H1 (cell line): ENCODE measurements at regions not wholly inside any gene's neighbourhood (a gene's known extent, or its start where the extent isn't known, plus 50 kb on each side); places are given as distances from the start of the nearest gene placed in this dataset.

ENCODE experiments used
- CEBPB ChIP-seq: IDR thresholded peaks from 2 replicates; pipeline ENCODE4 v1.6.1; 2012; ENCODE audit warnings: low read depth, low read length
- CHD2 ChIP-seq: IDR thresholded peaks from 2 replicates; pipeline ENCODE4 v1.6.1; 2012; ENCODE audit warnings: low read length, improper control_type of control experiment
- KDM5A ChIP-seq: fragments of 200-600 bp; IDR thresholded peaks from 2 replicates; pipeline ENCODE4 v1.7.1; 2012; ENCODE audit warnings: mild to moderate bottlenecking, low read length, inconsistent platforms, mixed read lengths
- MAX ChIP-seq: IDR thresholded peaks from 2 replicates; pipeline ENCODE4 v1.6.1; 2012; ENCODE audit warnings: inconsistent platforms
- POLR2A ChIP-seq, 2 experiments: IDR thresholded peaks; 1 replicate in 1 of 2; 2 replicates in 1 of 2; pipeline ENCODE4 v1.6.1; 2011; ENCODE audit warnings: low read depth in 2 of 2, low read length in 2 of 2, mild to moderate bottlenecking in 2 of 2; ENCODE audit errors: control extremely low read depth in 1 of 2
- POLR2AphosphoS5 ChIP-seq: IDR thresholded peaks from 2 replicates; pipeline ENCODE4 v1.6.1; 2011; ENCODE audit warnings: low read depth, low read length
- TF ChIP-seq, protein P1 (sequence below), 3 experiments: IDR thresholded peaks; 1 replicate in 2 of 3; 2 replicates in 1 of 3; pipeline versions ENCODE4 v1.5.1 to v1.6.1; 2011; ENCODE audit warnings: low read length in 3 of 3, mild to moderate bottlenecking in 3 of 3, inconsistent platforms in 2 of 3, low read depth in 1 of 3, moderate library complexity in 1 of 3; ENCODE audit not compliant: insufficient read depth in 1 of 3; ENCODE audit errors: control extremely low read depth in 1 of 3

- TF ChIP-seq MAX (no peak), POLR2A (IDR thresholded peaks at IDR 0.05; ENCODE audit: control extremely low read depth in 1 of 2, low read depth in 2 of 2, low read length in 2 of 2) (no peak), KDM5A (no peak), CEBPB (no peak), POLR2AphosphoS5 (no peak), CHD2 (no peak)
- TF ChIP-seq, protein P1, sequence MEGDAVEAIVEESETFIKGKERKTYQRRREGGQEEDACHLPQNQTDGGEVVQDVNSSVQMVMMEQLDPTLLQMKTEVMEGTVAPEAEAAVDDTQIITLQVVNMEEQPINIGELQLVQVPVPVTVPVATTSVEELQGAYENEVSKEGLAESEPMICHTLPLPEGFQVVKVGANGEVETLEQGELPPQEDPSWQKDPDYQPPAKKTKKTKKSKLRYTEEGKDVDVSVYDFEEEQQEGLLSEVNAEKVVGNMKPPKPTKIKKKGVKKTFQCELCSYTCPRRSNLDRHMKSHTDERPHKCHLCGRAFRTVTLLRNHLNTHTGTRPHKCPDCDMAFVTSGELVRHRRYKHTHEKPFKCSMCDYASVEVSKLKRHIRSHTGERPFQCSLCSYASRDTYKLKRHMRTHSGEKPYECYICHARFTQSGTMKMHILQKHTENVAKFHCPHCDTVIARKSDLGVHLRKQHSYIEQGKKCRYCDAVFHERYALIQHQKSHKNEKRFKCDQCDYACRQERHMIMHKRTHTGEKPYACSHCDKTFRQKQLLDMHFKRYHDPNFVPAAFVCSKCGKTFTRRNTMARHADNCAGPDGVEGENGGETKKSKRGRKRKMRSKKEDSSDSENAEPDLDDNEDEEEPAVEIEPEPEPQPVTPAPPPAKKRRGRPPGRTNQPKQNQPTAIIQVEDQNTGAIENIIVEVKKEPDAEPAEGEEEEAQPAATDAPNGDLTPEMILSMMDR (IDR thresholded peaks at IDR 0.05; ENCODE audit: control extremely low read depth in 1 of 3, insufficient read depth in 1 of 3, low read depth in 1 of 3, low read length in 3 of 3), result peak in 1 of 3 experiments; percentile 13; a peak in 2 of 4 replicates
Measured at GRCh38 chrX:129161108-129161507, 362.2 kb downstream of the SMARCA1 start.
